GM12873 (cell line): ENCODE measurements at regions not wholly inside any gene's neighbourhood (a gene's known extent, or its start where the extent isn't known, plus 50 kb on each side); places are given as distances from the start of the nearest gene placed in this dataset.

Experiments used
- CTCF ChIP-seq: IDR thresholded peaks from 2 replicates; pipeline ENCODE4 v1.5.1; 2012; ENCODE audit warnings: low read depth, mild to moderate bottlenecking, moderate library complexity, low read length, control low read depth; ENCODE audit not compliant: insufficient read depth; ENCODE audit errors: missing control alignments

- TF ChIP-seq CTCF: no peak
Measured at GRCh38 chr9:7315116-7315515, 484.5 kb downstream of the DMAC1 start.

GRCh38 chr9:7313389-7313788 is 486.2 kb downstream of the DMAC1 start:
- no peak for TF ChIP-seq CTCF

GRCh38 chr9:7305677-7306076 is 493.9 kb downstream of the DMAC1 start:
- TF ChIP-seq CTCF: no peak

- TF ChIP-seq CTCF: no peak
Measured at GRCh38 chr9:7304627-7304995, 495.0 kb downstream of the DMAC1 start.

GRCh38 chr9:7303907-7304626 is 495.5 kb downstream of the DMAC1 start:
- no peak for TF ChIP-seq CTCF

- no peak for TF ChIP-seq CTCF
Measured at GRCh38 chr9:7300484-7300883, 499.1 kb downstream of the DMAC1 start.

- no peak for TF ChIP-seq CTCF
Measured at GRCh38 chr9:7298123-7298522, 501.5 kb downstream of the DMAC1 start.

- TF ChIP-seq CTCF: no peak
Measured at GRCh38 chr9:7297521-7297920, 502.1 kb downstream of the DMAC1 start.
